HEK293 (cell line): ENCODE measurements at regions not wholly inside any gene's neighbourhood (a gene's known extent, or its start where the extent isn't known, plus 50 kb on each side); places are given as distances from the start of the nearest gene placed in this dataset.

ENCODE experiments used
- CTCF ChIA-PET: fragments of 350-600 bp; formaldehyde crosslinking; extraction: SDS; loops from one replicate; lab custom pipeline; 2021; ENCODE audit warnings: antibody characterized with exemption; lab: Yijun Ruan, JAX
- POLR2A ChIA-PET: fragments of 300-600 bp; formaldehyde crosslinking; extraction: SDS; loops from one replicate; lab custom pipeline; 2020; ENCODE audit warnings: antibody characterized with exemption, inconsistent platforms; lab: Yijun Ruan, JAX
- H3K27ac ChIP-seq: fragments of 200-500 bp; sonication (Bioruptor generic); 2 replicates; pipeline ENCODE4 v1.5.1; 2014; ENCODE audit warnings: low read depth, low read length, control low read depth, inconsistent platforms; ENCODE audit errors: extremely low read depth
- H3K36me3 ChIP-seq, 2 experiments: fragments of 200-500 bp in 1 of 2; sonication (Bioruptor generic) in 1 of 2; 1 replicate in 1 of 2; 2 replicates in 1 of 2; pipeline ENCODE4 v1.5.1; 2014 to 2017; ENCODE audit warnings: inconsistent platforms in 2 of 2, low read length in 2 of 2; ENCODE audit not compliant: control insufficient read depth in 2 of 2, insufficient read depth in 1 of 2
- H3K4me1 ChIP-seq: fragments of 200-500 bp; sonication (Bioruptor generic); 2 replicates; pipeline ENCODE4 v1.5.1; 2014; ENCODE audit warnings: mild to moderate bottlenecking, low read length, inconsistent platforms; ENCODE audit not compliant: control insufficient read depth, insufficient read depth
- H3K4me3 ChIP-seq: 2 replicates; pipeline ENCODE4 v1.5.1; 2011; ENCODE audit warnings: low read depth, mild to moderate bottlenecking, control low read depth, low read length, moderate library complexity
- H3K9me3 ChIP-seq: fragments of 200-500 bp; sonication (Bioruptor generic); 2 replicates; pipeline ENCODE4 v1.5.1; 2014; ENCODE audit warnings: low read depth, low read length, inconsistent platforms; ENCODE audit not compliant: control insufficient read depth, insufficient read depth
- KLF1 ChIP-seq: fragments of 450-650 bp; formaldehyde crosslinking; IDR thresholded peaks from 2 replicates; pipeline ENCODE4 v1.5.1; 2016; ENCODE audit warnings: missing biosample characterization, missing genetic modification characterization
- ZBTB11 ChIP-seq: fragments of 450-650 bp; formaldehyde crosslinking; conservative IDR thresholded peaks from 2 replicates; pipeline ENCODE4 v1.5.1; 2016; ENCODE audit warnings: low read depth, missing biosample characterization, missing genetic modification characterization
- ZBTB17 ChIP-seq: fragments of 450-650 bp; formaldehyde crosslinking; IDR thresholded peaks from 2 replicates; pipeline ENCODE4 v1.5.1; 2016; ENCODE audit warnings: missing biosample characterization, missing genetic modification characterization
- ZBTB7A ChIP-seq: fragments of 450-650 bp; formaldehyde crosslinking; IDR thresholded peaks from 2 replicates; pipeline ENCODE4 v1.5.1; 2016; ENCODE audit warnings: low read depth, missing biosample characterization, missing genetic modification characterization
- ZNF274 ChIP-seq, 2 experiments: fragments of 200-500 bp in 1 of 2; fragments of 450-650 bp in 1 of 2; sonication (Bioruptor generic) in 1 of 2; formaldehyde crosslinking in 1 of 2; IDR thresholded peaks; 2 replicates each; pipeline versions ENCODE4 v1.5.1 to v1.6.1; 2014 to 2016; ENCODE audit warnings: borderline replicate concordance in 1 of 2, inconsistent platforms in 1 of 2, low read length in 1 of 2, missing biosample characterization in 1 of 2, missing genetic modification characterization in 1 of 2
- ZNF362 ChIP-seq: fragments of 450-650 bp; formaldehyde crosslinking; IDR thresholded peaks from 2 replicates; pipeline ENCODE4 v1.5.1; 2016; ENCODE audit warnings: missing biosample characterization, missing genetic modification characterization
- ZNF366 ChIP-seq: fragments of 450-650 bp; formaldehyde crosslinking; conservative IDR thresholded peaks from 2 replicates; pipeline ENCODE4 v1.5.1; 2016; ENCODE audit warnings: missing biosample characterization, missing genetic modification characterization
- ZNF48 ChIP-seq: fragments of 450-650 bp; formaldehyde crosslinking; IDR thresholded peaks from 2 replicates; pipeline ENCODE4 v1.5.1; 2016; ENCODE audit warnings: missing biosample characterization, missing genetic modification characterization
- ZNF510 ChIP-seq: fragments of 450-650 bp; formaldehyde crosslinking; IDR thresholded peaks from 2 replicates; pipeline ENCODE4 v1.5.1; 2018; ENCODE audit warnings: mild to moderate bottlenecking, missing genetic modification characterization, missing biosample characterization; ENCODE audit not compliant: insufficient replicate concordance
- ZNF561 ChIP-seq: fragments of 450-650 bp; IDR thresholded peaks from 2 replicates; pipeline ENCODE4 v1.5.1; 2018; ENCODE audit warnings: missing biosample characterization, missing genetic modification characterization, borderline replicate concordance
- ZNF830 ChIP-seq: fragments of 450-650 bp; IDR thresholded peaks from 2 replicates; pipeline ENCODE4 v1.5.0; 2018; ENCODE audit warnings: missing biosample characterization, missing genetic modification characterization, low read depth, mild to moderate bottlenecking, moderate library complexity
- ZXDB ChIP-seq: fragments of 450-650 bp; formaldehyde crosslinking; IDR thresholded peaks from 2 replicates; pipeline ENCODE4 v1.5.1; 2016; ENCODE audit warnings: missing biosample characterization, missing genetic modification characterization
- TF ChIP-seq, protein P1 (sequence below): fragments of 450-650 bp; formaldehyde crosslinking; optimal IDR thresholded peaks from 2 replicates; pipeline ENCODE3; 2016; ENCODE audit warnings: missing biosample characterization, mild to moderate bottlenecking, missing genetic modification characterization
- TF ChIP-seq, protein P2 (sequence below): IDR thresholded peaks from 2 replicates; pipeline ENCODE4 v1.6.1; 2011; ENCODE audit warnings: mild to moderate bottlenecking, low read depth, low read length, borderline replicate concordance
- TF ChIP-seq, protein P3 (sequence below): fragments of 450-650 bp; formaldehyde crosslinking; IDR thresholded peaks from 2 replicates; pipeline ENCODE4 v1.5.1; 2016; ENCODE audit warnings: missing biosample characterization, missing genetic modification characterization

DNA sequence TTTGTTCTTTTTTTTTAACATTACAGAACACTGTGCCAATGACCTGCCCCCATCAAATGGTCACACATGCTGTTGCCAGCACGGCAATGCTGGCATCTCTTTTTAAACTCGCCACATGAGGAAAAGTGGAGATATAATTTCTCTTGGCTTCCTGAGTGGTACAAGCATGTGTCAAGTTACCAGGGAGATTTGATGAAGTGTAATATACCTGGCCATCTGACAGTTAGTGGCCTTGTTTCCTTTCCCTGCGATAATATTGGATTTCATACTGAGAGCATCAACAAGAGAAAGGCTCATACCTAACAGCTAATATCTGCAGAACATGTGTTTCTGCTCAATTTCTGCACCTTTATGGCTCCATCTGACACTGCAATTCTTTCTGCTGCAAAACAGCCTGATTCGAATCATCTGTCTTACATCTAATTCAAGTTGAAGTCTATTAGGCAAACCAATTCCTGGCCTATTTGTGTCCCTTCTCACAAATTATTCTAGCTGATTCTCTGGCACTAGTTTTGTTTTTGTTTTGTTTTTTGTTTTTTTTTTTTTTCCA is 519.5 kb downstream of the PREX1 start:
- Histone ChIP-seq H3K27ac (no peak overlapping the region), H3K36me3 (no peaks in the 10 kb centered on the region), H3K9me3 (no peaks in the 10 kb centered on the region), H3K4me3 (no peak overlapping the region)
- CTCF ChIA-PET = interaction anchor here (0.5 to 0.9 kb wide), 2 partner anchors 14 to 312 kb away, joined by 3 read pairs; no protein-coding TSS in a partner anchor
- POLR2A ChIA-PET = no interaction called here
- no peak for TF ChIP-seq ZNF362 (tag by site-specific recombination)
- TF ChIP-seq, all 188 proteins: peak for 0
- H3K4me1 ChIP-seq = no peaks in the 10 kb centered on the region

- Histone ChIP-seq H3K4me3 (no peak overlapping the region), H3K9me3 (no peaks in the 10 kb centered on the region), H3K27ac (no peak overlapping the region), H3K36me3 (no peaks in the 10 kb centered on the region), H3K4me1 (no peaks in the 10 kb centered on the region)
- TF ChIP-seq KLF1 (tag by site-specific recombination) (peak; percentile 85), ZNF830 (tag by site-specific recombination) (no peak), ZNF561 (tag by site-specific recombination) (no peak), ZBTB7A (tag by site-specific recombination) (no peak)
- TF ChIP-seq, protein P1, sequence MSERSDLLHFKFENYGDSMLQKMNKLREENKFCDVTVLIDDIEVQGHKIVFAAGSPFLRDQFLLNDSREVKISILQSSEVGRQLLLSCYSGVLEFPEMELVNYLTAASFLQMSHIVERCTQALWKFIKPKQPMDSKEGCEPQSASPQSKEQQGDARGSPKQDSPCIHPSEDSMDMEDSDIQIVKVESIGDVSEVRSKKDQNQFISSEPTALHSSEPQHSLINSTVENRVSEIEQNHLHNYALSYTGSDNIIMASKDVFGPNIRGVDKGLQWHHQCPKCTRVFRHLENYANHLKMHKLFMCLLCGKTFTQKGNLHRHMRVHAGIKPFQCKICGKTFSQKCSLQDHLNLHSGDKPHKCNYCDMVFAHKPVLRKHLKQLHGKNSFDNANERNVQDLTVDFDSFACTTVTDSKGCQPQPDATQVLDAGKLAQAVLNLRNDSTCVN (tag by site-specific recombination) = no peak
- TF ChIP-seq, protein P2, sequence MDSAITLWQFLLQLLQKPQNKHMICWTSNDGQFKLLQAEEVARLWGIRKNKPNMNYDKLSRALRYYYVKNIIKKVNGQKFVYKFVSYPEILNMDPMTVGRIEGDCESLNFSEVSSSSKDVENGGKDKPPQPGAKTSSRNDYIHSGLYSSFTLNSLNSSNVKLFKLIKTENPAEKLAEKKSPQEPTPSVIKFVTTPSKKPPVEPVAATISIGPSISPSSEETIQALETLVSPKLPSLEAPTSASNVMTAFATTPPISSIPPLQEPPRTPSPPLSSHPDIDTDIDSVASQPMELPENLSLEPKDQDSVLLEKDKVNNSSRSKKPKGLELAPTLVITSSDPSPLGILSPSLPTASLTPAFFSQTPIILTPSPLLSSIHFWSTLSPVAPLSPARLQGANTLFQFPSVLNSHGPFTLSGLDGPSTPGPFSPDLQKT = no peak
- POLR2A ChIA-PET = no interaction called here
- CTCF ChIA-PET = no interaction called here
These were observed 520.5 kb downstream of the PREX1 start for GRCh38 chr20:48307277-48307676.

DNA sequence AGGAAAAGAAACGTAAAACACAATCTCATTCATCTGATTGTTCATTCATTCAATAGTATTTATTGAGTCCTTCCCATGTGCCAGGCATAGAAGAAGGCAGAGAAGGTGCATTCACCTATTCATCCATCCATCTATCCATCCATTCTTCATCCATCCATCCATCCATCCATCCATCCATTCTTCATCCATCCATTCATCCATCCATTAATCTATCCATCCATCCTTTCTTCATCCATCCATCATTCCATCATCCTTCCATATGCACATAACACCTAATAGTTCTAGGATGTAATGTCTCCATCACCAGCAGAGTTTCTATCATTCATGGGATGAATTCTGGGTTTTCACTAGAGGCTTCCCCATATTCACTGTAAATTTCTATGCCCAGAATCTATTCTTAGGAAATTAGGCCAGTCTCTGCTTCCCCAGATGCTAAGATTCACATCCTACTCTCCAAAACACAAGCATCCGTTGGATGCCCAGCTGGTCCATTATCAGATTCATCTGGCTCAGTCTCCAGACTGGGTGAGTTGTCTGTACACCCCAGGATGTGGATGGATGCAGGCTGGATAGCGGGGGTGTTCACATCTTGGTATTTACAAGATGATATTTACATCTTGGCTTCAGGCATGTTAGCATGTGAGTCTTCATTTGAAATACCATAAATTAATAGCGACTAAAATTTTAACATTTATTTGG is 517.7 kb upstream of the SULF2 start:
- ChIA-PET CTCF (no interaction called here), POLR2A (no interaction called here)
- TF ChIP-seq ZNF510 (tag by site-specific recombination) (no peak), ZBTB17 (tag by site-specific recombination) (peak; percentile 79), ZNF366 (peak; percentile 89)
- Histone ChIP-seq H3K4me3 (no peak overlapping the region), H3K4me1 (peaks cover 10% of the 10 kb centered on the region), H3K36me3 (no peaks in the 10 kb centered on the region), H3K27ac (no peak overlapping the region), H3K9me3 (no peaks in the 10 kb centered on the region; the same call in 1 of the 2 replicates)

- H3K27ac ChIP-seq = no peak overlapping the region
- no peaks in the 10 kb centered on the region; the same call in 1 of the 2 replicates for H3K9me3 ChIP-seq
- H3K4me1 ChIP-seq = peaks cover 10% of the 10 kb centered on the region
- ChIA-PET POLR2A (no interaction called here), CTCF (no interaction called here)
- no peaks in the 10 kb centered on the region for H3K36me3 ChIP-seq
- H3K4me3 ChIP-seq = no peak overlapping the region
- TF ChIP-seq ZNF48 (tag by site-specific recombination) (no peak), ZBTB11 (no peak), ZNF274 (IDR thresholded peaks at IDR 0.05; ENCODE audit: low read length) (no peak), ZNF274 (tag by site-specific recombination; IDR thresholded peaks at IDR 0.05; ENCODE audit: borderline replicate concordance) (no peak), ZXDB (tag by site-specific recombination) (no peak), ZNF561 (tag by site-specific recombination) (no peak)
- TF ChIP-seq, protein P3, sequence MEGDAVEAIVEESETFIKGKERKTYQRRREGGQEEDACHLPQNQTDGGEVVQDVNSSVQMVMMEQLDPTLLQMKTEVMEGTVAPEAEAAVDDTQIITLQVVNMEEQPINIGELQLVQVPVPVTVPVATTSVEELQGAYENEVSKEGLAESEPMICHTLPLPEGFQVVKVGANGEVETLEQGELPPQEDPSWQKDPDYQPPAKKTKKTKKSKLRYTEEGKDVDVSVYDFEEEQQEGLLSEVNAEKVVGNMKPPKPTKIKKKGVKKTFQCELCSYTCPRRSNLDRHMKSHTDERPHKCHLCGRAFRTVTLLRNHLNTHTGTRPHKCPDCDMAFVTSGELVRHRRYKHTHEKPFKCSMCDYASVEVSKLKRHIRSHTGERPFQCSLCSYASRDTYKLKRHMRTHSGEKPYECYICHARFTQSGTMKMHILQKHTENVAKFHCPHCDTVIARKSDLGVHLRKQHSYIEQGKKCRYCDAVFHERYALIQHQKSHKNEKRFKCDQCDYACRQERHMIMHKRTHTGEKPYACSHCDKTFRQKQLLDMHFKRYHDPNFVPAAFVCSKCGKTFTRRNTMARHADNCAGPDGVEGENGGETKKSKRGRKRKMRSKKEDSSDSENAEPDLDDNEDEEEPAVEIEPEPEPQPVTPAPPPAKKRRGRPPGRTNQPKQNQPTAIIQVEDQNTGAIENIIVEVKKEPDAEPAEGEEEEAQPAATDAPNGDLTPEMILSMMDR (tag by site-specific recombination) = no peak
These were observed 516.9 kb upstream of the SULF2 start for GRCh38 chr20:48302149-48302548.
